Vagina (tissue), 2 donors: ENCODE measurements at regions not wholly inside any gene's neighbourhood (a gene's known extent, or its start where the extent isn't known, plus 50 kb on each side); places are given as distances from the start of the nearest gene placed in this dataset.

Source experiments
- DNase-seq, 2 donors: peaks; one replicate each; pipeline ENCODE4 v3.0.0-alpha.2; 2017; ENCODE audit errors: extremely low spot score in 2 of 2
- H3K27ac ChIP-seq: fragments of 200-600 bp; sonication (generic); one replicate; pipeline ENCODE4 v1.5.1; 2019
- H3K27me3 ChIP-seq: fragments of 200-600 bp; sonication (generic); one replicate; pipeline ENCODE4 v1.5.1; 2019
- H3K36me3 ChIP-seq, 2 donors: fragments of 200-600 bp; sonication (generic); one replicate each; pipeline ENCODE4 v1.5.1; 2017 to 2019
- H3K4me1 ChIP-seq: fragments of 200-600 bp; sonication (generic); one replicate; pipeline ENCODE4 v1.5.1; 2019
- H3K4me3 ChIP-seq, 2 donors: fragments of 200-600 bp; sonication (generic); 1 replicate in 1 of 2; 2 replicates in 1 of 2; pipeline ENCODE4 v1.5.1; 2016 to 2019
- H3K9me3 ChIP-seq: fragments of 200-600 bp; sonication (generic); one replicate; pipeline ENCODE4 v1.5.1; 2019
- CTCF ChIP-seq, 3 experiments: fragments of 450-650 bp in 2 of 3; fragments of 200-600 bp in 1 of 3; sonication (generic) in 1 of 3; IDR thresholded peaks; one replicate each; pipeline ENCODE4 v1.5.1; 2017 to 2019; ENCODE audit warnings: antibody characterized with exemption in 3 of 3, mild to moderate bottlenecking in 2 of 3, moderate library complexity in 2 of 3
- POLR2A ChIP-seq, 2 donors: fragments of 450-650 bp; IDR thresholded peaks; one replicate each; pipeline ENCODE4 v1.6.1; 2017; ENCODE audit warnings: antibody characterized with exemption in 2 of 2, mild to moderate bottlenecking in 2 of 2, moderate library complexity in 2 of 2
- POLR2AphosphoS5 ChIP-seq, 2 donors: sonication (generic); formaldehyde crosslinking; IDR thresholded peaks; one replicate each; pipeline ENCODE4 v1.9.0; 2017; ENCODE audit warnings: antibody characterized with exemption in 2 of 2, mild to moderate bottlenecking in 2 of 2, low read depth in 1 of 2; ENCODE audit not compliant: insufficient read depth in 1 of 2
- intact Hi-C: fragments of 100-400 bp; cut with DNase I; formaldehyde crosslinking; loops from one replicate; pipeline ENCODE4 v1.15.1; 2023

- intact Hi-C loops: no loop called here
- Histone ChIP-seq H3K4me3 (no peak overlapping the region), H3K4me1 (no peaks in the 10 kb centered on the region), H3K9me3 (no peaks in the 10 kb centered on the region), H3K27me3 (no peaks in the 10 kb centered on the region), H3K27ac (no peak overlapping the region), H3K36me3 (no peaks in the 10 kb centered on the region)
- DNase-seq: no peak
- TF ChIP-seq POLR2A (IDR thresholded peaks at IDR 0.05) (no peak), CTCF (IDR thresholded peaks at IDR 0.05) (no peak), POLR2AphosphoS5 (IDR thresholded peaks at IDR 0.05; ENCODE audit: insufficient read depth in 1 of 2, low read depth in 1 of 2) (no peak)
Observed at GRCh38 chr16:86120201-86121192, 221.5 kb downstream of the IRF8 start.

GRCh38 chr16:86121374-86122010 is 222.5 kb downstream of the IRF8 start:
- Histone ChIP-seq H3K9me3 (no peaks in the 10 kb centered on the region), H3K4me1 (no peaks in the 10 kb centered on the region), H3K27ac (no peak overlapping the region), H3K27me3 (no peaks in the 10 kb centered on the region), H3K36me3 (no peaks in the 10 kb centered on the region), H3K4me3 (no peak overlapping the region)
- intact Hi-C loops: no loop called here
- TF ChIP-seq POLR2AphosphoS5 (IDR thresholded peaks at IDR 0.05; ENCODE audit: insufficient read depth in 1 of 2, low read depth in 1 of 2): no peak
- TF ChIP-seq POLR2A (IDR thresholded peaks at IDR 0.05): no peak
- TF ChIP-seq CTCF (IDR thresholded peaks at IDR 0.05): no peak
- no peak for DNase-seq

- no peak overlapping the region for H3K4me3 ChIP-seq
- no peak overlapping the region for H3K27ac ChIP-seq
- no peaks in the 10 kb centered on the region for H3K36me3 ChIP-seq
- no peaks in the 10 kb centered on the region for H3K4me1 ChIP-seq
- TF ChIP-seq POLR2A (IDR thresholded peaks at IDR 0.05) (no peak), CTCF (IDR thresholded peaks at IDR 0.05) (no peak), POLR2AphosphoS5 (IDR thresholded peaks at IDR 0.05; ENCODE audit: insufficient read depth in 1 of 2, low read depth in 1 of 2) (no peak)
- no peaks in the 10 kb centered on the region for H3K27me3 ChIP-seq
- no peaks in the 10 kb centered on the region for H3K9me3 ChIP-seq
- no peak for DNase-seq
- intact Hi-C loops: no loop called here
Observed at GRCh38 chr16:86122681-86123342, 223.8 kb downstream of the IRF8 start.

- H3K27ac ChIP-seq: no peak overlapping the region
- no peaks in the 10 kb centered on the region for H3K4me1 ChIP-seq
- no peaks in the 10 kb centered on the region for H3K9me3 ChIP-seq
- intact Hi-C loops: no loop called here
- no peaks in the 10 kb centered on the region for H3K27me3 ChIP-seq
- H3K36me3 ChIP-seq: no peaks in the 10 kb centered on the region
- DNase-seq: no peak
- H3K4me3 ChIP-seq: no peak overlapping the region
- no peak for TF ChIP-seq POLR2AphosphoS5 (IDR thresholded peaks at IDR 0.05; ENCODE audit: insufficient read depth in 1 of 2, low read depth in 1 of 2)
- no peak for TF ChIP-seq POLR2A (IDR thresholded peaks at IDR 0.05)
- no peak for TF ChIP-seq CTCF (IDR thresholded peaks at IDR 0.05)
Observed at GRCh38 chr16:86124321-86124720, 225.4 kb downstream of the IRF8 start.
